H1 (cell line): ENCODE measurements at regions not wholly inside any gene's neighbourhood (a gene's known extent, or its start where the extent isn't known, plus 50 kb on each side); places are given as distances from the start of the nearest gene placed in this dataset.

Experiments used
- CEBPB ChIP-seq: IDR thresholded peaks from 2 replicates; pipeline ENCODE4 v1.6.1; 2012; ENCODE audit warnings: low read depth, low read length
- HDAC2 ChIP-seq, 2 experiments: fragments of 300-600 bp in 1 of 2; sonication (generic) in 1 of 2; IDR thresholded peaks; 2 replicates each; pipeline ENCODE4 v1.6.1; 2011 to 2012; ENCODE audit warnings: low read depth in 2 of 2, low read length in 2 of 2, mild to moderate bottlenecking in 2 of 2, moderate library complexity in 2 of 2, borderline replicate concordance in 1 of 2, inconsistent platforms in 1 of 2
- KDM1A ChIP-seq: fragments of 200-600, 300-600 bp; sonication (generic); IDR thresholded peaks from 2 replicates; pipeline ENCODE4 v1.7.1; 2016; ENCODE audit warnings: mild to moderate bottlenecking, low read length, borderline replicate concordance
- POLR2A ChIP-seq, 2 experiments: IDR thresholded peaks; 1 replicate in 1 of 2; 2 replicates in 1 of 2; pipeline ENCODE4 v1.6.1; 2011; ENCODE audit warnings: low read depth in 2 of 2, low read length in 2 of 2, mild to moderate bottlenecking in 2 of 2; ENCODE audit errors: control extremely low read depth in 1 of 2
- RFX5 ChIP-seq: IDR thresholded peaks from 2 replicates; pipeline ENCODE4 v1.6.1; 2011; ENCODE audit warnings: low read depth, low read length, improper control_type of control experiment, borderline replicate concordance
- RXRA ChIP-seq: IDR thresholded peaks from 2 replicates; pipeline ENCODE4 v1.6.1; 2011; ENCODE audit warnings: low read depth, mild to moderate bottlenecking, low read length, moderate library complexity; ENCODE audit not compliant: insufficient read depth
- SIX5 ChIP-seq: IDR thresholded peaks from 2 replicates; pipeline ENCODE4 v1.6.1; 2011; ENCODE audit warnings: mild to moderate bottlenecking, low read depth, low read length
- TF ChIP-seq, protein P1 (sequence below): fragments of 300-600 bp; sonication (generic); IDR thresholded peaks from 2 replicates; pipeline ENCODE4 v1.7.1; 2012; ENCODE audit warnings: low read length, moderate library complexity, mild to moderate bottlenecking, inconsistent platforms; ENCODE audit not compliant: insufficient replicate concordance
- TF ChIP-seq, protein P2 (sequence below): IDR thresholded peaks from 2 replicates; pipeline ENCODE4 v1.6.1; 2012; ENCODE audit warnings: low read length, inconsistent platforms
- TF ChIP-seq, protein P3 (sequence below): IDR thresholded peaks from 2 replicates; pipeline ENCODE4 v1.6.1; 2011; ENCODE audit warnings: low read depth, mild to moderate bottlenecking, low read length; ENCODE audit not compliant: insufficient read depth

DNA sequence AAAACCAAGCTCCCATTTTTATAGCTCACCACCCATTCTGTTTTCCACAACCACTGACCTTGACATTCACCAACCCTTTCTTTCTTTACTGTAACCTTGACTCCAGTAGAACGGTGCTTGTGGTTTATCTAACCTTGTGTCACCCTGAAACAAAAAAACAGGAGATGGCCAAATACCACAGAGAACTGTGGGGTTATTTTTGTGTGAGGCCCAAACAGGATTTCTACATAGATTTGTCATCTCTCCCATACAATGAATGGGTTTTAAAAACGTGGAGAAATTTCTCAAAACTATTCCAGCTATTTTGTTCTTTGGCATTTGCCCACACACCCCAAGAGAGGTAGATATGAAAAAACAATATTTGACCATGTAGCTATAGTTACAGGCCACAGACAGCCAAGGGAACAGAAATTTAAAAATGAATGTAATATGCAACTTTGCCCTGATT is 231.3 kb upstream of the TANK start (continued):
- TF ChIP-seq, protein P1, sequence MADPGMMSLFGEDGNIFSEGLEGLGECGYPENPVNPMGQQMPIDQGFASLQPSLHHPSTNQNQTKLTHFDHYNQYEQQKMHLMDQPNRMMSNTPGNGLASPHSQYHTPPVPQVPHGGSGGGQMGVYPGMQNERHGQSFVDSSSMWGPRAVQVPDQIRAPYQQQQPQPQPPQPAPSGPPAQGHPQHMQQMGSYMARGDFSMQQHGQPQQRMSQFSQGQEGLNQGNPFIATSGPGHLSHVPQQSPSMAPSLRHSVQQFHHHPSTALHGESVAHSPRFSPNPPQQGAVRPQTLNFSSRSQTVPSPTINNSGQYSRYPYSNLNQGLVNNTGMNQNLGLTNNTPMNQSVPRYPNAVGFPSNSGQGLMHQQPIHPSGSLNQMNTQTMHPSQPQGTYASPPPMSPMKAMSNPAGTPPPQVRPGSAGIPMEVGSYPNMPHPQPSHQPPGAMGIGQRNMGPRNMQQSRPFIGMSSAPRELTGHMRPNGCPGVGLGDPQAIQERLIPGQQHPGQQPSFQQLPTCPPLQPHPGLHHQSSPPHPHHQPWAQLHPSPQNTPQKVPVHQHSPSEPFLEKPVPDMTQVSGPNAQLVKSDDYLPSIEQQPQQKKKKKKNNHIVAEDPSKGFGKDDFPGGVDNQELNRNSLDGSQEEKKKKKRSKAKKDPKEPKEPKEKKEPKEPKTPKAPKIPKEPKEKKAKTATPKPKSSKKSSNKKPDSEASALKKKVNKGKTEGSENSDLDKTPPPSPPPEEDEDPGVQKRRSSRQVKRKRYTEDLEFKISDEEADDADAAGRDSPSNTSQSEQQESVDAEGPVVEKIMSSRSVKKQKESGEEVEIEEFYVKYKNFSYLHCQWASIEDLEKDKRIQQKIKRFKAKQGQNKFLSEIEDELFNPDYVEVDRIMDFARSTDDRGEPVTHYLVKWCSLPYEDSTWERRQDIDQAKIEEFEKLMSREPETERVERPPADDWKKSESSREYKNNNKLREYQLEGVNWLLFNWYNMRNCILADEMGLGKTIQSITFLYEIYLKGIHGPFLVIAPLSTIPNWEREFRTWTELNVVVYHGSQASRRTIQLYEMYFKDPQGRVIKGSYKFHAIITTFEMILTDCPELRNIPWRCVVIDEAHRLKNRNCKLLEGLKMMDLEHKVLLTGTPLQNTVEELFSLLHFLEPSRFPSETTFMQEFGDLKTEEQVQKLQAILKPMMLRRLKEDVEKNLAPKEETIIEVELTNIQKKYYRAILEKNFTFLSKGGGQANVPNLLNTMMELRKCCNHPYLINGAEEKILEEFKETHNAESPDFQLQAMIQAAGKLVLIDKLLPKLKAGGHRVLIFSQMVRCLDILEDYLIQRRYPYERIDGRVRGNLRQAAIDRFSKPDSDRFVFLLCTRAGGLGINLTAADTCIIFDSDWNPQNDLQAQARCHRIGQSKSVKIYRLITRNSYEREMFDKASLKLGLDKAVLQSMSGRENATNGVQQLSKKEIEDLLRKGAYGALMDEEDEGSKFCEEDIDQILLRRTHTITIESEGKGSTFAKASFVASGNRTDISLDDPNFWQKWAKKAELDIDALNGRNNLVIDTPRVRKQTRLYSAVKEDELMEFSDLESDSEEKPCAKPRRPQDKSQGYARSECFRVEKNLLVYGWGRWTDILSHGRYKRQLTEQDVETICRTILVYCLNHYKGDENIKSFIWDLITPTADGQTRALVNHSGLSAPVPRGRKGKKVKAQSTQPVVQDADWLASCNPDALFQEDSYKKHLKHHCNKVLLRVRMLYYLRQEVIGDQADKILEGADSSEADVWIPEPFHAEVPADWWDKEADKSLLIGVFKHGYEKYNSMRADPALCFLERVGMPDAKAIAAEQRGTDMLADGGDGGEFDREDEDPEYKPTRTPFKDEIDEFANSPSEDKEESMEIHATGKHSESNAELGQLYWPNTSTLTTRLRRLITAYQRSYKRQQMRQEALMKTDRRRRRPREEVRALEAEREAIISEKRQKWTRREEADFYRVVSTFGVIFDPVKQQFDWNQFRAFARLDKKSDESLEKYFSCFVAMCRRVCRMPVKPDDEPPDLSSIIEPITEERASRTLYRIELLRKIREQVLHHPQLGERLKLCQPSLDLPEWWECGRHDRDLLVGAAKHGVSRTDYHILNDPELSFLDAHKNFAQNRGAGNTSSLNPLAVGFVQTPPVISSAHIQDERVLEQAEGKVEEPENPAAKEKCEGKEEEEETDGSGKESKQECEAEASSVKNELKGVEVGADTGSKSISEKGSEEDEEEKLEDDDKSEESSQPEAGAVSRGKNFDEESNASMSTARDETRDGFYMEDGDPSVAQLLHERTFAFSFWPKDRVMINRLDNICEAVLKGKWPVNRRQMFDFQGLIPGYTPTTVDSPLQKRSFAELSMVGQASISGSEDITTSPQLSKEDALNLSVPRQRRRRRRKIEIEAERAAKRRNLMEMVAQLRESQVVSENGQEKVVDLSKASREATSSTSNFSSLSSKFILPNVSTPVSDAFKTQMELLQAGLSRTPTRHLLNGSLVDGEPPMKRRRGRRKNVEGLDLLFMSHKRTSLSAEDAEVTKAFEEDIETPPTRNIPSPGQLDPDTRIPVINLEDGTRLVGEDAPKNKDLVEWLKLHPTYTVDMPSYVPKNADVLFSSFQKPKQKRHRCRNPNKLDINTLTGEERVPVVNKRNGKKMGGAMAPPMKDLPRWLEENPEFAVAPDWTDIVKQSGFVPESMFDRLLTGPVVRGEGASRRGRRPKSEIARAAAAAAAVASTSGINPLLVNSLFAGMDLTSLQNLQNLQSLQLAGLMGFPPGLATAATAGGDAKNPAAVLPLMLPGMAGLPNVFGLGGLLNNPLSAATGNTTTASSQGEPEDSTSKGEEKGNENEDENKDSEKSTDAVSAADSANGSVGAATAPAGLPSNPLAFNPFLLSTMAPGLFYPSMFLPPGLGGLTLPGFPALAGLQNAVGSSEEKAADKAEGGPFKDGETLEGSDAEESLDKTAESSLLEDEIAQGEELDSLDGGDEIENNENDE: no peak
- TF ChIP-seq RXRA (no peak), HDAC2 (IDR thresholded peaks at IDR 0.05; ENCODE audit: borderline replicate concordance in 1 of 2, low read depth in 2 of 2, low read length in 2 of 2) (no peak), SIX5 (no peak), RFX5 (no peak), POLR2A (IDR thresholded peaks at IDR 0.05; ENCODE audit: control extremely low read depth in 1 of 2, low read depth in 2 of 2, low read length in 2 of 2) (no peak), KDM1A (no peak), CEBPB (no peak)
- TF ChIP-seq, protein P2, sequence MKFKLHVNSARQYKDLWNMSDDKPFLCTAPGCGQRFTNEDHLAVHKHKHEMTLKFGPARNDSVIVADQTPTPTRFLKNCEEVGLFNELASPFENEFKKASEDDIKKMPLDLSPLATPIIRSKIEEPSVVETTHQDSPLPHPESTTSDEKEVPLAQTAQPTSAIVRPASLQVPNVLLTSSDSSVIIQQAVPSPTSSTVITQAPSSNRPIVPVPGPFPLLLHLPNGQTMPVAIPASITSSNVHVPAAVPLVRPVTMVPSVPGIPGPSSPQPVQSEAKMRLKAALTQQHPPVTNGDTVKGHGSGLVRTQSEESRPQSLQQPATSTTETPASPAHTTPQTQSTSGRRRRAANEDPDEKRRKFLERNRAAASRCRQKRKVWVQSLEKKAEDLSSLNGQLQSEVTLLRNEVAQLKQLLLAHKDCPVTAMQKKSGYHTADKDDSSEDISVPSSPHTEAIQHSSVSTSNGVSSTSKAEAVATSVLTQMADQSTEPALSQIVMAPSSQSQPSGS: no peak
- TF ChIP-seq, protein P3, sequence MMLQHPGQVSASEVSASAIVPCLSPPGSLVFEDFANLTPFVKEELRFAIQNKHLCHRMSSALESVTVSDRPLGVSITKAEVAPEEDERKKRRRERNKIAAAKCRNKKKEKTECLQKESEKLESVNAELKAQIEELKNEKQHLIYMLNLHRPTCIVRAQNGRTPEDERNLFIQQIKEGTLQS: no peak
